Fibroblast of lung (primary cell): ENCODE measurements at regions not wholly inside any gene's neighbourhood (a gene's known extent, or its start where the extent isn't known, plus 50 kb on each side); places are given as distances from the start of the nearest gene placed in this dataset.

Experiments used
- DNase-seq, 2 donors: peaks; one replicate each; pipeline versions ENCODE4 v3.0.0 to v3.0.0-alpha.2; 2010; ENCODE audit warnings: low read depth in 2 of 2
- H2AFZ ChIP-seq: 2 replicates; pipeline ENCODE4 v1.5.1; 2012; ENCODE audit warnings: low read length, control low read depth, inconsistent platforms
- H3K27ac ChIP-seq: 2 replicates; pipeline ENCODE4 v1.5.1; 2011; ENCODE audit warnings: low read length, control low read depth; ENCODE audit not compliant: insufficient read depth
- H3K27me3 ChIP-seq: 2 replicates; pipeline ENCODE4 v1.5.1; 2011; ENCODE audit warnings: mild to moderate bottlenecking, low read length; ENCODE audit not compliant: control insufficient read depth, insufficient read depth
- H3K36me3 ChIP-seq: 2 replicates; pipeline ENCODE4 v1.5.1; 2011; ENCODE audit warnings: low read length; ENCODE audit not compliant: control insufficient read depth, insufficient read depth
- H3K4me1 ChIP-seq: 2 replicates; pipeline ENCODE4 v1.5.1; 2011; ENCODE audit warnings: low read length; ENCODE audit not compliant: control insufficient read depth, insufficient read depth; ENCODE audit errors: extremely low read depth
- H3K4me2 ChIP-seq: 2 replicates; pipeline ENCODE4 v1.5.1; 2011; ENCODE audit warnings: low read length, control low read depth; ENCODE audit not compliant: insufficient read depth; ENCODE audit errors: extremely low read depth
- H3K4me3 ChIP-seq, 4 experiments: fragments of 200-600 bp in 1 of 4; sonication (generic) in 1 of 4; replicated peaks in 1 of 4; 2 replicates each; pipeline ENCODE4 v1.5.1; 2011 to 2016; ENCODE audit warnings: low read length in 4 of 4, low read depth in 3 of 4, mild to moderate bottlenecking in 3 of 4, control low read depth in 2 of 4, inconsistent platforms in 1 of 4, mixed read lengths in 1 of 4; ENCODE audit not compliant: insufficient read depth in 1 of 4; ENCODE audit errors: control extremely low read depth in 1 of 4
- H3K79me2 ChIP-seq: 2 replicates; pipeline ENCODE4 v1.5.1; 2012; ENCODE audit warnings: mild to moderate bottlenecking, low read length, inconsistent platforms; ENCODE audit not compliant: control insufficient read depth, insufficient read depth
- H3K9ac ChIP-seq: 2 replicates; pipeline ENCODE4 v1.5.1; 2011; ENCODE audit warnings: mild to moderate bottlenecking, low read length, control low read depth; ENCODE audit not compliant: insufficient read depth
- H3K9me3 ChIP-seq: 2 replicates; pipeline ENCODE4 v1.5.1; 2012; ENCODE audit warnings: low read depth, low read length; ENCODE audit not compliant: control insufficient read depth, insufficient read depth
- H4K20me1 ChIP-seq: 2 replicates; pipeline ENCODE4 v1.5.1; 2011; ENCODE audit warnings: low read length; ENCODE audit not compliant: control insufficient read depth, insufficient read depth; ENCODE audit errors: extremely low read depth
- EZH2 ChIP-seq: IDR thresholded peaks from 2 replicates; pipeline ENCODE4 v1.5.1; 2012; ENCODE audit warnings: low read length, control low read depth, mild to moderate bottlenecking; ENCODE audit errors: missing control alignments
- TF ChIP-seq, protein P1 (sequence below), 2 donors: IDR thresholded peaks in 1 of 2; conservative IDR thresholded peaks in 1 of 2; 1 replicate in 1 of 2; 2 replicates in 1 of 2; pipeline ENCODE4 v1.5.1; 2011 to 2012; ENCODE audit warnings: low read length in 2 of 2, control low read depth in 1 of 2, inconsistent platforms in 1 of 2, low read depth in 1 of 2, mild to moderate bottlenecking in 1 of 2

DNA sequence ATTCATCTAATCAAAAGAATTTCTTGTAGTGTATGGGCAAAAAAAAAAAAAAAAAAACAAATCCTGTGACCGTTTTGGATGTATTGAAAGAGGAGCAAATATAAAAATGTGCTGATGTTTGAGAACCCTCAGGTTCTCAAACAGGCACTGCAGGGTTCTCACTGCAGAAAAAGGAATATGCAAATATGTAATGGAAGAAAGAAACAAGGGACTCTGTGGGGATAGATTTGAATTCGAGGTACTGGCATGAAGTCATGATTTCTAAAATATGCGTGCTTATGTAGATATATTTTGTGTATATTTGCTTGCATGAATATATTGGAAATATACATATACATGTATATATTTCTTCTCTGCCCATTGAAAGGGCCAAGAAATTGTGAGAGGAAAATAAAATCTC, 365.0 kb upstream of the RUNX1 start:
- H3K4me2 ChIP-seq = no peak overlapping the region

GRCh38 chr21:35412231-35412630, 363.1 kb upstream of the RUNX1 start:
- Histone ChIP-seq H3K4me1 (no peaks in the 10 kb centered on the region), H3K36me3 (no peaks in the 10 kb centered on the region), H3K79me2 (no peaks in the 10 kb centered on the region), H3K9ac (no peak overlapping the region), H3K27me3 (no peaks in the 10 kb centered on the region), H3K9me3 (no peaks in the 10 kb centered on the region), H3K27ac (no peak overlapping the region), H2AFZ (no peak overlapping the region), H3K4me3 (no peak overlapping the region), H4K20me1 (no peaks in the 10 kb centered on the region), H3K4me2 (no peak overlapping the region)
- no peak for TF ChIP-seq EZH2
- TF ChIP-seq, protein P1, sequence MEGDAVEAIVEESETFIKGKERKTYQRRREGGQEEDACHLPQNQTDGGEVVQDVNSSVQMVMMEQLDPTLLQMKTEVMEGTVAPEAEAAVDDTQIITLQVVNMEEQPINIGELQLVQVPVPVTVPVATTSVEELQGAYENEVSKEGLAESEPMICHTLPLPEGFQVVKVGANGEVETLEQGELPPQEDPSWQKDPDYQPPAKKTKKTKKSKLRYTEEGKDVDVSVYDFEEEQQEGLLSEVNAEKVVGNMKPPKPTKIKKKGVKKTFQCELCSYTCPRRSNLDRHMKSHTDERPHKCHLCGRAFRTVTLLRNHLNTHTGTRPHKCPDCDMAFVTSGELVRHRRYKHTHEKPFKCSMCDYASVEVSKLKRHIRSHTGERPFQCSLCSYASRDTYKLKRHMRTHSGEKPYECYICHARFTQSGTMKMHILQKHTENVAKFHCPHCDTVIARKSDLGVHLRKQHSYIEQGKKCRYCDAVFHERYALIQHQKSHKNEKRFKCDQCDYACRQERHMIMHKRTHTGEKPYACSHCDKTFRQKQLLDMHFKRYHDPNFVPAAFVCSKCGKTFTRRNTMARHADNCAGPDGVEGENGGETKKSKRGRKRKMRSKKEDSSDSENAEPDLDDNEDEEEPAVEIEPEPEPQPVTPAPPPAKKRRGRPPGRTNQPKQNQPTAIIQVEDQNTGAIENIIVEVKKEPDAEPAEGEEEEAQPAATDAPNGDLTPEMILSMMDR (conservative IDR thresholded peaks at IDR 0.05 in 1 of 2, IDR thresholded peaks at IDR 0.05 in 1 of 2; ENCODE audit: low read depth in 1 of 2, low read length in 2 of 2) = no peak
- DNase-seq = no peak

More for the DNA sequence above, 365.0 kb upstream of the RUNX1 start:
- DNase-seq = no peak
- no peaks in the 10 kb centered on the region for H3K9me3 ChIP-seq
- H3K36me3 ChIP-seq = no peaks in the 10 kb centered on the region
- H3K4me3 ChIP-seq = no peak overlapping the region
- H2AFZ ChIP-seq = no peak overlapping the region
- no peak overlapping the region for H3K27ac ChIP-seq
- no peaks in the 10 kb centered on the region for H4K20me1 ChIP-seq
- H3K9ac ChIP-seq = no peak overlapping the region
- H3K4me1 ChIP-seq = no peaks in the 10 kb centered on the region
- no peaks in the 10 kb centered on the region for H3K79me2 ChIP-seq
- TF ChIP-seq, protein P1 (conservative IDR thresholded peaks at IDR 0.05 in 1 of 2, IDR thresholded peaks at IDR 0.05 in 1 of 2; ENCODE audit: low read depth in 1 of 2, low read length in 2 of 2) = no peak
- no peak for TF ChIP-seq EZH2
- no peaks in the 10 kb centered on the region for H3K27me3 ChIP-seq

- H3K27me3 ChIP-seq = no peaks in the 10 kb centered on the region
- no peak overlapping the region for H3K4me2 ChIP-seq
- no peak overlapping the region for H2AFZ ChIP-seq
- TF ChIP-seq, protein P1 (conservative IDR thresholded peaks at IDR 0.05 in 1 of 2, IDR thresholded peaks at IDR 0.05 in 1 of 2; ENCODE audit: low read depth in 1 of 2, low read length in 2 of 2) = no peak
- no peak for TF ChIP-seq EZH2
- no peak overlapping the region for H3K9ac ChIP-seq
- H3K4me3 ChIP-seq = no peak overlapping the region
- H4K20me1 ChIP-seq = no peaks in the 10 kb centered on the region
- H3K4me1 ChIP-seq = no peaks in the 10 kb centered on the region
- H3K9me3 ChIP-seq = no peaks in the 10 kb centered on the region
- no peak overlapping the region for H3K27ac ChIP-seq
- no peak for DNase-seq
- no peaks in the 10 kb centered on the region for H3K36me3 ChIP-seq
- no peaks in the 10 kb centered on the region for H3K79me2 ChIP-seq
These were observed 362.3 kb upstream of the RUNX1 start for GRCh38 chr21:35411434-35411833.
